SK-N-MC (cell line): ENCODE measurements at regions not wholly inside any gene's neighbourhood (a gene's known extent, or its start where the extent isn't known, plus 50 kb on each side); places are given as distances from the start of the nearest gene placed in this dataset.

ENCODE experiments used
- EZH2 ChIP-seq: fragments of 200-600 bp; sonication (generic); IDR thresholded peaks from one replicate; pipeline ENCODE4 v1.6.1; 2017; ENCODE audit warnings: antibody characterized with exemption
- POLR2AphosphoS5 ChIP-seq: IDR thresholded peaks from 2 replicates; pipeline ENCODE4 v1.6.1; 2012; ENCODE audit warnings: mild to moderate bottlenecking, low read depth, low read length, borderline replicate concordance

DNA sequence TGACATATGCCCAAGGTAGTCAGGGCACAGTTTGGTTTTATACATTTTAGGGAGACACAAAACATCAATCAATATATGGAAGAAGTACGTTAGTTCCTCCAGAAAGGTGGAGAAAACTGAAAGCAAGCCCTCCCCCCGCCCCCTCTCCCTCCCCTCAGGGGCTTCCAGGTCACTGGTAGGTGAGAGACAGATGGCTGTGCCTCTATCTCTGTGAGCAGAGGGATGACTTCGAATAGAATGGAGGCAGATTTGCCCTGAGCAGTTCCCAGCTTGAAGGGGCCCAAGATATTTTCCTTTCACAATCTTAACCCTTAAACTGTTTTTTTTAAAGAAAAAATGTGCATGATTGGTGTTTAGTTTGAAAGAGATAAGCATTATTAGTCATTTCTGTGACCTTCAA lies 114.0 kb downstream of the PCDH10 start:
- TF ChIP-seq POLR2AphosphoS5 (no peak), EZH2 (no peak)
